ENCODE measurements at regions not wholly inside any gene's neighbourhood (a gene's known extent, or its start where the extent isn't known, plus 50 kb on each side); places are given as distances from the start of the nearest gene placed in this dataset.
"Not testable (repeated sequence)": the region's sequence is repeated elsewhere in the genome, so short reads cannot be mapped to it uniquely, and the experiment has no call there.

DNA sequence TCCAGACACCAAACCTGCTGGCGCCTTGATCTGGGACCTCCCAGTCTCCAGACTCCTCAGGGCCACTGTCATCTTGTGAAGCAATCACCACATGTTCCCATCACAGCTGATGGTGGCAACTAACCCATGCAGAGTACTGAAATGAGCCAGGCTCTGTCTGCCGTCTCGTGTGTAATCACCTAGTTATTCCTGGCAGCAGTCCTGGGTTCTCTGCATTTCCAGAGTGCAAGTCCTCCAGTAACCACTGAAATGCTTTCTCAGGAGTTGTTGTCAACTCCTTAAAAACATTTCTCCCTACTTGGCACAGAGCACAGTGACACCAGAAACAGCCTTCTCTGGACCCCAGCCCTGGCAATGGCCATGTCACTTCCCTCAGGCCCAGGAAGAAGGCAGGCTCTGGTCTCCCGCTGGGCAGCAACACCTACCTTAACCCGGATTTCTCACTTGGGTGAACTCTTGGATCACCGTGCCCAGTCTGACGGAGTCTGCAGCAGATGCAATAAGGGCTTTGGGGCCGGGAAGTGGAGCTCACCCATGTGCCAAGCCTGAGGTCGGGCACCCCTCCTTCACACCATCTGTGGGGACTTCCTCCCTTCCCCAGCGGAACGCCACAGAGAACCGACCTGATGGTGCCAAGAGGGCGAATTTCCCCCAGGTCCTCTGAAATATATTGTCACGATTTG, 189.5 kb upstream of the NPAP1 start:
- intact Hi-C loops (cut with micrococcal nuclease) = not testable (repeated sequence)

DNA sequence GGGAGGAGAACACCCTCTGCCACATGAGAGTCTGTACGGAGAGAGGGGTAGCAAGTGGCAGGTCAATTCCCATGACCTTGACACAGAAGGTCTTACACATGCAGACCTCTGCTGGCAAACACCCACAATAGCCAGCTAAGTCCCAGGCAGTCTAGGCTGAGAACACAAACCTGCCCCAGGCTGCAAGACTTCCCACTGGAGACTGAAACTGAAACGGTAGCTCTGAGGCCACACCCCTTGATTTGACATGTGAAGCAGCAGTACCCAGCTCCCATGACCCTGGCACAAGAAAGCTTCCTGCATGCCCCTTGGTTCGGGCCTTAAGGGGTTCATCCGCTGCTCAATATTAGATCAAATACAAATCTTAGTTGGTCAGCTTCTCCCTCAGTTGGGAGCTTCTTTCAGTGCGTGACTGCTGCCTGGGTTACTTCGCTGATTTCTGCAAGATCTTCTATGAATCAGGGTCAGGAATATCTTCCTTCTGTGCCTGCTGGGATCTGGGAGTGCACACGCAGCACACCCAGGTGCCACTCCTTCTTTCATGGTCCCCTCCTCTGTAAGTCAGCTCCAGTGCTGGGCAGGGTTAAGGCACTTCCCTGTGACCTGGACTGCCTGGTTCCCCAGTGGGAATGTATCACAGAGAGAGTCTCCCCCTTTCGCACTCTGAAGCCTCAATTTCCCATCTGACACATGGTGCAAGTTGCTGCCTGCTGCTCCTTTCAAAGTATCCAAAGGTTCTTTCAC, 187.2 kb upstream of the NPAP1 start:
- intact Hi-C loops (cut with micrococcal nuclease) = not testable (repeated sequence)

GRCh38 chr15:24505216-24505615, 170.4 kb upstream of the NPAP1 start:
- intact Hi-C loops (cut with micrococcal nuclease) = not testable (repeated sequence)

GRCh38 chr15:24509714-24510113, 165.9 kb upstream of the NPAP1 start:
- intact Hi-C loops (cut with micrococcal nuclease) = not testable (repeated sequence)

GRCh38 chr15:24511598-24511997, 164.0 kb upstream of the NPAP1 start:
- intact Hi-C loops (cut with micrococcal nuclease) = not testable (repeated sequence)

DNA sequence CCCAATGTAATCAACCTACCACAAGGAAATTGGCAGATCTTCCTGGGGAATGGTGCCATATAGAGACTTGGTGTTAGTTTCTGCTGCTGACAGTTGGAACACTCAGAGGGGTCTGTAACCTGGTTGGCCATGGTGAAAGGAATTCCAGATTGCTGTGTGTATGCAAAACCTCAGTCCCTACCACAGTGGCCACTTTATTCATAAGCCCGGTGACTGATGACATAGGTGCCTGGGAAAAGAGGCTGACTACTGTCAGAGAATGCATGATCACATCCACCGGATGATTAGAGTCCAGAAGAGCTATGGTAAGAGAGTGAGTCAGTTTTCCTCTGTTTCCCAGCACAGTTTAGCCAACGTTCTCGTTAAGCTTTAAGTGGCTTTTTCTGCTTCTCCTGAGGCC, 156.8 kb upstream of the NPAP1 start:
- intact Hi-C loops (cut with micrococcal nuclease) = loop anchor here (5.0 kb wide), 1 partner anchor 311 kb away; no protein-coding TSS in a partner anchor

GRCh38 chr15:24531235-24531634, 144.3 kb upstream of the NPAP1 start:
- intact Hi-C loops (cut with micrococcal nuclease) = loop anchor here (2.0 kb wide), 1 partner anchor 206 kb away; no protein-coding TSS in a partner anchor

DNA sequence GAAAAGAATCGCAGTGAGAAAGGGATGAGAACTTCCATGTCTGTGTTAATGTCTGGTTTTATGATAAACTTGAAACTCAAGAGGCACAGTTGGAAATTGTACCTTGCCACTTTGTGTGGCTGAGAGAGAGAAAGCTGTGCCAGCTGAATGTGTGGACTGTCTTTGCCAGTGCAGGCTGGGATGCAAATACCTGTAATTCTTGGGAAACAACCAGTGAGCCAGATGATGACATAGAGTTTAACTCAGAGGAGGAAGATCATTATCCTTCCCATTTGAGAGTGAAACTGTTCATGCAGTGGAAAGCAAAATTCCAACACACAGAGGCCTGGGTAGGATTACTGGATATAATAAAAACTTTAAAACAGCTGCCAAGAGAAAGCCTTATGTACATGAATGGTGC, 141.5 kb upstream of the NPAP1 start:
- intact Hi-C loops (cut with micrococcal nuclease) = not testable (repeated sequence)

DNA sequence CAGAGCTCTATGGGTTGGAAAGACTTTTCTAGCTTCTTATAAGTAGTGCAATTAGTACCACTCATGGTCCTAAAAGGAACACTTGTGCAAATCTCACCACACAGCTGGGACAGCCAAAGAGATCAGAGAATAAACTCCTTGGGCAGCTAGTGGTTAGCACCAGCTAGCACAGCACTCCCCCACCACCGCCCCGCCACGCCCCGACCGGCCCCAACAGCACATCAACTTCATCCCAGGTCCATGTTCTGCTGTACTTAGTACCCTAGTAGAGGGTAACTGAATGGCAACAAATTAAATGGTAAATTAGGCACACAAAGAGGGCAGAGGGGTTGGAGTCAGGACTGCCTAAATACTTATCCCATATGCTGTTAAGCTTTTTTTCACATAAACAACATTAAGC, 118.3 kb upstream of the NPAP1 start:
- intact Hi-C loops (cut with micrococcal nuclease) = loop anchor here (10.0 kb wide), 1 partner anchor 392 kb away; no protein-coding TSS in a partner anchor

GRCh38 chr15:24607636-24608035, 67.9 kb upstream of the NPAP1 start:
- intact Hi-C loops (cut with micrococcal nuclease) = no loop called here

DNA sequence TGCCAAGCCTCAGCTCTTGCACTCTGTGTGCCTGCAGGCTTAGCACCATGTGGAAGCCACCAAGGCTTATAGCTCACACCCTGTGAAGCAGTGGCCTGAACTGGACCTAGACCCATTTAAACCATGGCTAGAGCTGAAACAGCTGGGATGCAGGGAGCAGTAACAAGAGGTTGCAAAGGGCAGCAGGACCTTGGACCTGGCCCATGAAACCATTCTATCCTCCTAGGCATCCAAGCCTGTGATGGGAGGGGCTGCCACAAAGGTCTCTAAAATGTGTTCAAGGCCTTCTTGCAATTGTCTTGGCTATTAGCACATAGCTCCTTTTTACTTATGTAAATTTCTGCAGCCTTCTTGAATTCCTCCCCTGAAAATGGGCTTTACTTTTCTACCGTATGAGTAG, 57.9 kb upstream of the NPAP1 start:
- intact Hi-C loops (cut with micrococcal nuclease) = no loop called here

GRCh38 chr15:24621630-24622215, 53.9 kb upstream of the NPAP1 start:
- intact Hi-C loops (cut with micrococcal nuclease) = no loop called here

Data from T-helper 1 cell treated with Interleukin-12 subunit alpha and Interleukin-12 subunit beta and Interleukin-4 antibody, amounts not matched to agents 30 ng/mL and 1 ng/mL, for 36 hours (primary cell).